WTC11 (cell line): ENCODE measurements at regions not wholly inside any gene's neighbourhood (a gene's known extent, or its start where the extent isn't known, plus 50 kb on each side); places are given as distances from the start of the nearest gene placed in this dataset.

ENCODE experiments used
- ATAC-seq: fragments of 200-7000 bp; cut with Tn5 transposase; 2 replicates; pipeline ENCODE4 v1.10.0; 2021; ENCODE audit warnings: mild to moderate bottlenecking, moderate library complexity
- CTCF ChIA-PET: fragments of 300-600 bp; sonication (Branson Sonifier 250); formaldehyde crosslinking; loops from one replicate; lab custom pipeline; 2021; ENCODE audit warnings: antibody characterized with exemption; lab: Charles Lee
- POLR2A ChIA-PET: fragments of 350-600 bp; sonication (Branson Sonifier 250); formaldehyde crosslinking; loops from one replicate; lab custom pipeline; 2021; ENCODE audit warnings: antibody characterized with exemption; lab: Charles Lee
- DNase-seq: peaks from one replicate; pipeline ENCODE4 v3.0.0; 2021; ENCODE audit warnings: low spot score
- H3K27ac Mint-ChIP-seq: 2 replicates; pipeline ENCODE4 v1.8.0; 2021; ENCODE audit warnings: mixed read lengths
- H3K27me3 Mint-ChIP-seq: 2 replicates; pipeline ENCODE4 v1.8.0; 2021; ENCODE audit warnings: low read depth, mild to moderate bottlenecking, moderate library complexity, mixed read lengths
- H3K36me3 Mint-ChIP-seq: 2 replicates; pipeline ENCODE4 v1.8.0; 2021; ENCODE audit warnings: mixed read lengths
- H3K4me1 Mint-ChIP-seq: 2 replicates; pipeline ENCODE4 v1.8.0; 2022; ENCODE audit warnings: mixed read lengths
- H3K4me3 Mint-ChIP-seq: 2 replicates; pipeline ENCODE4 v1.8.0; 2021; ENCODE audit warnings: mild to moderate bottlenecking, moderate library complexity, mixed read lengths
- H3K9me3 Mint-ChIP-seq: 2 replicates; pipeline ENCODE4 v1.8.0; 2021; ENCODE audit warnings: mixed read lengths
- ELF4 ChIP-seq: sonication (generic); formaldehyde crosslinking; IDR thresholded peaks from 2 replicates; pipeline ENCODE4 v1.8.1; 2022; ENCODE audit warnings: low read depth, mild to moderate bottlenecking, moderate library complexity, missing genetic modification reagents
- ETV6 ChIP-seq: sonication (generic); formaldehyde crosslinking; IDR thresholded peaks from 2 replicates; pipeline ENCODE4 v1.8.1; 2022; ENCODE audit warnings: mild to moderate bottlenecking, missing genetic modification reagents
- FOXK1 ChIP-seq: sonication (generic); formaldehyde crosslinking; IDR thresholded peaks from 2 replicates; pipeline ENCODE4 v1.8.0; 2022; ENCODE audit warnings: mild to moderate bottlenecking, moderate library complexity, missing genetic modification reagents
- FOXP1 ChIP-seq: sonication (generic); formaldehyde crosslinking; IDR thresholded peaks from 2 replicates; pipeline ENCODE4 v1.8.0; 2022; ENCODE audit warnings: missing genetic modification reagents, mild to moderate bottlenecking, moderate library complexity, borderline replicate concordance
- HMGA2 ChIP-seq: fragments of 250-450 bp; sonication (Bioruptor Pico); IDR thresholded peaks from 2 replicates; pipeline ENCODE4 v1.4.0; 2021; ENCODE audit warnings: mild to moderate bottlenecking, moderate library complexity
- JAZF1 ChIP-seq: fragments of 250-450 bp; sonication (Bioruptor Pico); IDR thresholded peaks from 2 replicates; pipeline ENCODE4 v1.9.0; 2021; ENCODE audit warnings: moderate library complexity, mild to moderate bottlenecking, inconsistent platforms
- NFYB ChIP-seq: sonication (generic); formaldehyde crosslinking; conservative IDR thresholded peaks from 2 replicates; pipeline ENCODE4 v1.8.0; 2022; ENCODE audit warnings: low read depth, missing genetic modification reagents
- RELA ChIP-seq: sonication (generic); formaldehyde crosslinking; IDR thresholded peaks from 2 replicates; pipeline ENCODE4 v1.8.1; 2022; ENCODE audit warnings: missing genetic modification reagents, mild to moderate bottlenecking, borderline replicate concordance
- SOX15 ChIP-seq: fragments of 250-450 bp; sonication (Bioruptor Pico); IDR thresholded peaks from 2 replicates; pipeline ENCODE4 v1.9.0; 2021; ENCODE audit warnings: mild to moderate bottlenecking
- SP1 ChIP-seq: sonication (generic); formaldehyde crosslinking; conservative IDR thresholded peaks from 2 replicates; pipeline ENCODE4 v1.8.1; 2022; ENCODE audit warnings: missing genetic modification reagents
- TEAD1 ChIP-seq: sonication (generic); formaldehyde crosslinking; IDR thresholded peaks from 2 replicates; pipeline ENCODE4 v1.8.0; 2022; ENCODE audit warnings: mild to moderate bottlenecking, missing genetic modification reagents
- ZNF396 ChIP-seq: fragments of 250-450 bp; sonication (Bioruptor Pico); IDR thresholded peaks from 2 replicates; pipeline ENCODE4 v1.8.0; 2021; ENCODE audit warnings: mild to moderate bottlenecking, moderate library complexity, borderline replicate concordance
- TF ChIP-seq, protein P1 (sequence below): fragments of 250-450 bp; sonication (Bioruptor Pico); IDR thresholded peaks from 2 replicates; pipeline ENCODE4 v1.8.0; 2021; ENCODE audit warnings: mild to moderate bottlenecking
- TF ChIP-seq, protein P2 (sequence below): sonication (generic); formaldehyde crosslinking; IDR thresholded peaks from 2 replicates; pipeline ENCODE4 v1.8.0; 2022; ENCODE audit warnings: mild to moderate bottlenecking, missing genetic modification reagents
- TF ChIP-seq, protein P3 (sequence below): fragments of 200-600 bp; IDR thresholded peaks from 2 replicates; pipeline ENCODE4 v1.8.0; 2022; ENCODE audit warnings: antibody characterized with exemption
- TF ChIP-seq, protein P4 (sequence below): sonication (generic); formaldehyde crosslinking; conservative IDR thresholded peaks from 2 replicates; pipeline ENCODE4 v1.8.1; 2022; ENCODE audit warnings: mild to moderate bottlenecking, missing genetic modification reagents
- TF ChIP-seq, protein P5 (sequence below): sonication (generic); formaldehyde crosslinking; IDR thresholded peaks from 2 replicates; pipeline ENCODE4 v1.8.1; 2023; ENCODE audit warnings: mild to moderate bottlenecking, missing genetic modification reagents, moderate library complexity
- TF ChIP-seq, protein P6 (sequence below): sonication (generic); formaldehyde crosslinking; IDR thresholded peaks from 2 replicates; pipeline ENCODE4 v1.8.1; 2023; ENCODE audit warnings: mild to moderate bottlenecking, missing genetic modification reagents
- TF ChIP-seq, protein P7 (sequence below): sonication (generic); formaldehyde crosslinking; IDR thresholded peaks from 2 replicates; pipeline ENCODE4 v1.8.1; 2022; ENCODE audit warnings: low read depth, missing genetic modification reagents, borderline replicate concordance
- TF ChIP-seq, protein P8 (sequence below): sonication (generic); formaldehyde crosslinking; IDR thresholded peaks from 2 replicates; pipeline ENCODE4 v1.8.1; 2023; ENCODE audit warnings: mild to moderate bottlenecking, missing genetic modification reagents, borderline replicate concordance

DNA sequence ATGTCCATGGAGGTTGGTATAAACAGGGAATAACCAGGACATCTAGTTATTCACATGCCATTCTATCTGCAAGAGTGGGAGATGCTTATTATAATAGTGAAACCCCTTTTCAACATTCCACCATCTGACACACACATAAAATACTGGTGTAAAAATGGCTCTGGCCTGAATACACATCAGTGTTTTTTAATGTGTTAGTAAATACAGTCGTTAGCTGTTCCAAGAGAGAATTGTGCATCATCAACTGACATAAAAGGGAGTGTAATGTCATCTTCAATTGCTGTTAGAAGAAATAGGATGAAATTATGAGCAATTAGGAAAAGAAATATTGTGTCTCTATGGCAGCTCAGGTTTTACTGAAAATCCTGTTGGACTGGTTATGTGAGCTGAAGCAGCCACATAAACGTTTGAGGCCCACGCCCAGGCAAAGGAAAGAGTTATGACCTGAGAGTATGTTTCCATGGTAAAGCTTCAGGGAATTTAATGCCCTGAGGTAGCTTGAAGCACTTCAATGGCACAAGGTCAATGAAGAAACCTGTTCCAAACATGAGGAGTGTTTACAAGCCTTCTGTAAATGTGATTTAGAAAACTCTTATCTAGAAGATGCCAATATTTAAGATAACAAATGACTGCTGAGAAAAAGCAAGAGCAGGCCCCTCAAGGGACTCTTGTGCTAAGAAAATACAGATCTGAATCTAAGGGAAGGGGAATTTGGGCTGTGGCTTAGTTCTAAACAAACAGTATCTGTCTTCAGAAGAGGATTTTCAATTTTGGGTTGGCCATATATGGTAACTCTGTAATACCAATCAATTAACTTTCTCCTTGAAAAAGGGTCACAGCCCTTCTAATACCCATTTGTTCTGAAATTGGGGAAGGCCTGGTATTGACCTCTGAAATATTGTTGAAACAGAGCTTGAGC, 384.3 kb downstream of the SEC16B start:
- H3K27me3 Mint-ChIP-seq: no peaks in the 10 kb centered on the region
- ATAC-seq (no peak), DNase-seq (no peak)
- H3K36me3 Mint-ChIP-seq: no peaks in the 10 kb centered on the region
- TF ChIP-seq, protein P1, sequence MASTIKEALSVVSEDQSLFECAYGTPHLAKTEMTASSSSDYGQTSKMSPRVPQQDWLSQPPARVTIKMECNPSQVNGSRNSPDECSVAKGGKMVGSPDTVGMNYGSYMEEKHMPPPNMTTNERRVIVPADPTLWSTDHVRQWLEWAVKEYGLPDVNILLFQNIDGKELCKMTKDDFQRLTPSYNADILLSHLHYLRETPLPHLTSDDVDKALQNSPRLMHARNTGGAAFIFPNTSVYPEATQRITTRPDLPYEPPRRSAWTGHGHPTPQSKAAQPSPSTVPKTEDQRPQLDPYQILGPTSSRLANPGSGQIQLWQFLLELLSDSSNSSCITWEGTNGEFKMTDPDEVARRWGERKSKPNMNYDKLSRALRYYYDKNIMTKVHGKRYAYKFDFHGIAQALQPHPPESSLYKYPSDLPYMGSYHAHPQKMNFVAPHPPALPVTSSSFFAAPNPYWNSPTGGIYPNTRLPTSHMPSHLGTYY (CRISPR knock-in tag): no peak
- TF ChIP-seq, protein P2, sequence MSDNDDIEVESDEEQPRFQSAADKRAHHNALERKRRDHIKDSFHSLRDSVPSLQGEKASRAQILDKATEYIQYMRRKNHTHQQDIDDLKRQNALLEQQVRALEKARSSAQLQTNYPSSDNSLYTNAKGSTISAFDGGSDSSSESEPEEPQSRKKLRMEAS: no peak
- TF ChIP-seq SOX15 (CRISPR knock-in tag): no peak
- TF ChIP-seq, protein P3, sequence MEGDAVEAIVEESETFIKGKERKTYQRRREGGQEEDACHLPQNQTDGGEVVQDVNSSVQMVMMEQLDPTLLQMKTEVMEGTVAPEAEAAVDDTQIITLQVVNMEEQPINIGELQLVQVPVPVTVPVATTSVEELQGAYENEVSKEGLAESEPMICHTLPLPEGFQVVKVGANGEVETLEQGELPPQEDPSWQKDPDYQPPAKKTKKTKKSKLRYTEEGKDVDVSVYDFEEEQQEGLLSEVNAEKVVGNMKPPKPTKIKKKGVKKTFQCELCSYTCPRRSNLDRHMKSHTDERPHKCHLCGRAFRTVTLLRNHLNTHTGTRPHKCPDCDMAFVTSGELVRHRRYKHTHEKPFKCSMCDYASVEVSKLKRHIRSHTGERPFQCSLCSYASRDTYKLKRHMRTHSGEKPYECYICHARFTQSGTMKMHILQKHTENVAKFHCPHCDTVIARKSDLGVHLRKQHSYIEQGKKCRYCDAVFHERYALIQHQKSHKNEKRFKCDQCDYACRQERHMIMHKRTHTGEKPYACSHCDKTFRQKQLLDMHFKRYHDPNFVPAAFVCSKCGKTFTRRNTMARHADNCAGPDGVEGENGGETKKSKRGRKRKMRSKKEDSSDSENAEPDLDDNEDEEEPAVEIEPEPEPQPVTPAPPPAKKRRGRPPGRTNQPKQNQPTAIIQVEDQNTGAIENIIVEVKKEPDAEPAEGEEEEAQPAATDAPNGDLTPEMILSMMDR: no peak
- TF ChIP-seq, protein P4, sequence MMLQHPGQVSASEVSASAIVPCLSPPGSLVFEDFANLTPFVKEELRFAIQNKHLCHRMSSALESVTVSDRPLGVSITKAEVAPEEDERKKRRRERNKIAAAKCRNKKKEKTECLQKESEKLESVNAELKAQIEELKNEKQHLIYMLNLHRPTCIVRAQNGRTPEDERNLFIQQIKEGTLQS (CRISPR knock-in tag): no peak
- TF ChIP-seq NFYB (CRISPR knock-in tag): no peak
- TF ChIP-seq ZNF396 (CRISPR knock-in tag): no peak
- no peak for TF ChIP-seq TEAD1 (CRISPR knock-in tag)
- H3K9me3 Mint-ChIP-seq: no peaks in the 10 kb centered on the region
- no peaks in the 10 kb centered on the region for H3K4me1 Mint-ChIP-seq
- POLR2A ChIA-PET: no interaction called here
- CTCF ChIA-PET: no interaction called here
- no peak overlapping the region for H3K4me3 Mint-ChIP-seq
- H3K27ac Mint-ChIP-seq: no peak overlapping the region

DNA sequence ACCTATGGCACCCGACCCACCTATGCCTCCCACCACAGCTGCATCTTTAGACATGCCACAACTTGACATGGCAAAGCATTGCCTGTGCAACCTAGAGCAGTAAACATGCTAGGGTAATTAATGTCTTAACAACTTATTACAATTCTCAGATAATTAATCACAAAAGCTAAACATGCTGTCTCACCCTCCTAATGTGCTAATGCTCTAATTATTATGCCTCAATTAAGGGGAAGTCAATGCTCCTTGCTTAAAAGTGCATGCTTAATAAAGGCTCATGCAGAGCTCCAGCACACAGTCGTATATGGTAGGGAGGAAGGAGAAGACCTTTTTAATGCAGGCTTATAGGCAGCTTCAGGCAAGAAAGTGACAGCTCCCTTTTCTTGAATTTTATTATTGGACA, 396.0 kb downstream of the SEC16B start:
- no peaks in the 10 kb centered on the region for H3K9me3 Mint-ChIP-seq
- H3K27ac Mint-ChIP-seq: no peak overlapping the region
- ATAC-seq (no peak), DNase-seq (no peak)
- no peak overlapping the region for H3K4me3 Mint-ChIP-seq
- TF ChIP-seq ETV6 (CRISPR knock-in tag): no peak
- H3K36me3 Mint-ChIP-seq: no peaks in the 10 kb centered on the region
- peaks cover 9% of the 10 kb centered on the region for H3K4me1 Mint-ChIP-seq
- H3K27me3 Mint-ChIP-seq: no peaks in the 10 kb centered on the region; the same call in 1 of the 2 replicates
- POLR2A ChIA-PET: no interaction called here
- CTCF ChIA-PET: no interaction called here

DNA sequence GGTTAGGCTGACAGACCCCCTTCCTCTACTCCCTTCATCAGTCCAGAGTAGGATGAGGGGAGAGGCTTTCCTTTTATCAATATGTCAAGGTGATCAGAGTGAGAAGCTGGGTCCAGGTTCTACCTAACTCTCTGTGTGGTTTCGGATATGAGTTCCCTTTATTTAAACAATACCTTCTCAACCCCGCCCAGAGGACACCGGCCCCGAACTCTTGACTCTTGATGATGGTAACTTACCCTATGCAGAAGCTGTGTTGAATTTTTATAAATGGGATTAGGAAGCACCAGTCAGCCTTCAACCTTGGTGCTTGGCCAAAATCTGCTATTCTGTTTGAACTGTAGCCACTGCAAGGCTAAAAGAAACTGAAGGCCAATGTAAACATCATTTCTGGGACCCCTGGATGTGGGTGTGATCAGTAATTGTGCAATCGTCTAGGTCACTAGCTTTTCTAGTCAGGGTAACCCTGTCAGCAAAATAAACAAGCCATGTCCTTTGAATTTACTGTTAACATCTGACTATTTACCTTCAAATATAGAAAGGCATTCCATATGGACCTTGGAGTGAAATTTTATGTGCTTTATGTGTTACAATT, 398.3 kb downstream of the SEC16B start:
- POLR2A ChIA-PET: no interaction called here
- Mint-ChIP-seq H3K27ac (no peak overlapping the region), H3K4me3 (no peak overlapping the region), H3K9me3 (no peaks in the 10 kb centered on the region), H3K36me3 (no peaks in the 10 kb centered on the region), H3K27me3 (no peaks in the 10 kb centered on the region; the same call in 1 of the 2 replicates), H3K4me1 (peaks cover 15% of the 10 kb centered on the region)
- CTCF ChIA-PET: no interaction called here
- DNase-seq (no peak), ATAC-seq (no peak)
- TF ChIP-seq FOXP1 (CRISPR knock-in tag) (no peak), JAZF1 (CRISPR knock-in tag) (no peak), FOXK1 (CRISPR knock-in tag) (no peak), HMGA2 (CRISPR knock-in tag) (no peak), SP1 (CRISPR knock-in tag) (no peak), ELF4 (CRISPR knock-in tag) (no peak), RELA (CRISPR knock-in tag) (no peak)
- TF ChIP-seq, protein P5, sequence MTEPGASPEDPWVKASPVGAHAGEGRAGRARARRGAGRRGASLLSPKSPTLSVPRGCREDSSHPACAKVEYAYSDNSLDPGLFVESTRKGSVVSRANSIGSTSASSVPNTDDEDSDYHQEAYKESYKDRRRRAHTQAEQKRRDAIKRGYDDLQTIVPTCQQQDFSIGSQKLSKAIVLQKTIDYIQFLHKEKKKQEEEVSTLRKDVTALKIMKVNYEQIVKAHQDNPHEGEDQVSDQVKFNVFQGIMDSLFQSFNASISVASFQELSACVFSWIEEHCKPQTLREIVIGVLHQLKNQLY (CRISPR knock-in tag): no peak
- TF ChIP-seq, protein P6, sequence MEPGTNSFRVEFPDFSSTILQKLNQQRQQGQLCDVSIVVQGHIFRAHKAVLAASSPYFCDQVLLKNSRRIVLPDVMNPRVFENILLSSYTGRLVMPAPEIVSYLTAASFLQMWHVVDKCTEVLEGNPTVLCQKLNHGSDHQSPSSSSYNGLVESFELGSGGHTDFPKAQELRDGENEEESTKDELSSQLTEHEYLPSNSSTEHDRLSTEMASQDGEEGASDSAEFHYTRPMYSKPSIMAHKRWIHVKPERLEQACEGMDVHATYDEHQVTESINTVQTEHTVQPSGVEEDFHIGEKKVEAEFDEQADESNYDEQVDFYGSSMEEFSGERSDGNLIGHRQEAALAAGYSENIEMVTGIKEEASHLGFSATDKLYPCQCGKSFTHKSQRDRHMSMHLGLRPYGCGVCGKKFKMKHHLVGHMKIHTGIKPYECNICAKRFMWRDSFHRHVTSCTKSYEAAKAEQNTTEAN (CRISPR knock-in tag): no peak
- TF ChIP-seq, protein P7, sequence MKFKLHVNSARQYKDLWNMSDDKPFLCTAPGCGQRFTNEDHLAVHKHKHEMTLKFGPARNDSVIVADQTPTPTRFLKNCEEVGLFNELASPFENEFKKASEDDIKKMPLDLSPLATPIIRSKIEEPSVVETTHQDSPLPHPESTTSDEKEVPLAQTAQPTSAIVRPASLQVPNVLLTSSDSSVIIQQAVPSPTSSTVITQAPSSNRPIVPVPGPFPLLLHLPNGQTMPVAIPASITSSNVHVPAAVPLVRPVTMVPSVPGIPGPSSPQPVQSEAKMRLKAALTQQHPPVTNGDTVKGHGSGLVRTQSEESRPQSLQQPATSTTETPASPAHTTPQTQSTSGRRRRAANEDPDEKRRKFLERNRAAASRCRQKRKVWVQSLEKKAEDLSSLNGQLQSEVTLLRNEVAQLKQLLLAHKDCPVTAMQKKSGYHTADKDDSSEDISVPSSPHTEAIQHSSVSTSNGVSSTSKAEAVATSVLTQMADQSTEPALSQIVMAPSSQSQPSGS: no peak
- TF ChIP-seq, protein P8, sequence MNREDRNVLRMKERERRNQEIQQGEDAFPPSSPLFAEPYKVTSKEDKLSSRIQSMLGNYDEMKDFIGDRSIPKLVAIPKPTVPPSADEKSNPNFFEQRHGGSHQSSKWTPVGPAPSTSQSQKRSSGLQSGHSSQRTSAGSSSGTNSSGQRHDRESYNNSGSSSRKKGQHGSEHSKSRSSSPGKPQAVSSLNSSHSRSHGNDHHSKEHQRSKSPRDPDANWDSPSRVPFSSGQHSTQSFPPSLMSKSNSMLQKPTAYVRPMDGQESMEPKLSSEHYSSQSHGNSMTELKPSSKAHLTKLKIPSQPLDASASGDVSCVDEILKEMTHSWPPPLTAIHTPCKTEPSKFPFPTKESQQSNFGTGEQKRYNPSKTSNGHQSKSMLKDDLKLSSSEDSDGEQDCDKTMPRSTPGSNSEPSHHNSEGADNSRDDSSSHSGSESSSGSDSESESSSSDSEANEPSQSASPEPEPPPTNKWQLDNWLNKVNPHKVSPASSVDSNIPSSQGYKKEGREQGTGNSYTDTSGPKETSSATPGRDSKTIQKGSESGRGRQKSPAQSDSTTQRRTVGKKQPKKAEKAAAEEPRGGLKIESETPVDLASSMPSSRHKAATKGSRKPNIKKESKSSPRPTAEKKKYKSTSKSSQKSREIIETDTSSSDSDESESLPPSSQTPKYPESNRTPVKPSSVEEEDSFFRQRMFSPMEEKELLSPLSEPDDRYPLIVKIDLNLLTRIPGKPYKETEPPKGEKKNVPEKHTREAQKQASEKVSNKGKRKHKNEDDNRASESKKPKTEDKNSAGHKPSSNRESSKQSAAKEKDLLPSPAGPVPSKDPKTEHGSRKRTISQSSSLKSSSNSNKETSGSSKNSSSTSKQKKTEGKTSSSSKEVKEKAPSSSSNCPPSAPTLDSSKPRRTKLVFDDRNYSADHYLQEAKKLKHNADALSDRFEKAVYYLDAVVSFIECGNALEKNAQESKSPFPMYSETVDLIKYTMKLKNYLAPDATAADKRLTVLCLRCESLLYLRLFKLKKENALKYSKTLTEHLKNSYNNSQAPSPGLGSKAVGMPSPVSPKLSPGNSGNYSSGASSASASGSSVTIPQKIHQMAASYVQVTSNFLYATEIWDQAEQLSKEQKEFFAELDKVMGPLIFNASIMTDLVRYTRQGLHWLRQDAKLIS (CRISPR knock-in tag): no peak
